Activated CD4-positive, alpha-beta T cell treated with anti-CD3 and anti-CD28 coated beads for 36 hours (primary cell): ENCODE measurements at regions not wholly inside any gene's neighbourhood (a gene's known extent, or its start where the extent isn't known, plus 50 kb on each side); places are given as distances from the start of the nearest gene placed in this dataset.

Experiments used
- ATAC-seq: fragments of 200-7000 bp; cut with Tn5 transposase; one replicate; pipeline ENCODE4 v1.10.0; 2021; ENCODE audit warnings: mild to moderate bottlenecking, moderate library complexity
- CTCF ChIA-PET: fragments of 350-600 bp; sonication (Branson Sonifier 250); formaldehyde crosslinking; loops from one replicate; lab custom pipeline; 2021; ENCODE audit warnings: antibody characterized with exemption; lab: Charles Lee
- POLR2A ChIA-PET: fragments of 350-600 bp; sonication (Branson Sonifier 250); formaldehyde crosslinking; loops from one replicate; lab custom pipeline; 2021; ENCODE audit warnings: antibody characterized with exemption, inconsistent platforms; lab: Charles Lee
- DNase-seq: peaks from one replicate; pipeline ENCODE4 v3.0.0-alpha.2; 2020
- H3K27ac Mint-ChIP-seq: one replicate; pipeline ENCODE4 v1.8.0; 2021; ENCODE audit warnings: mixed read lengths
- H3K27me3 Mint-ChIP-seq: one replicate; pipeline ENCODE4 v1.8.0; 2021; ENCODE audit warnings: mixed read lengths
- H3K36me3 Mint-ChIP-seq: one replicate; pipeline ENCODE4 v1.8.0; 2021; ENCODE audit warnings: low read depth, mixed read lengths
- H3K4me1 Mint-ChIP-seq: one replicate; pipeline ENCODE4 v1.8.0; 2021; ENCODE audit warnings: mixed read lengths
- H3K4me3 Mint-ChIP-seq: one replicate; pipeline ENCODE4 v1.8.0; 2021; ENCODE audit warnings: mild to moderate bottlenecking, moderate library complexity, mixed read lengths
- H3K9me3 Mint-ChIP-seq: one replicate; pipeline ENCODE4 v1.8.0; 2021; ENCODE audit warnings: low read depth, mixed read lengths
- intact Hi-C, 2 experiments: fragments of 100-400 bp; cut with DNase I in 1 of 2; cut with micrococcal nuclease in 1 of 2; formaldehyde crosslinking; loops; one replicate each; pipeline versions ENCODE4 v1.14.2 to v1.15.1; 2022 to 2024; cut with DNase I, micrococcal nuclease

DNA sequence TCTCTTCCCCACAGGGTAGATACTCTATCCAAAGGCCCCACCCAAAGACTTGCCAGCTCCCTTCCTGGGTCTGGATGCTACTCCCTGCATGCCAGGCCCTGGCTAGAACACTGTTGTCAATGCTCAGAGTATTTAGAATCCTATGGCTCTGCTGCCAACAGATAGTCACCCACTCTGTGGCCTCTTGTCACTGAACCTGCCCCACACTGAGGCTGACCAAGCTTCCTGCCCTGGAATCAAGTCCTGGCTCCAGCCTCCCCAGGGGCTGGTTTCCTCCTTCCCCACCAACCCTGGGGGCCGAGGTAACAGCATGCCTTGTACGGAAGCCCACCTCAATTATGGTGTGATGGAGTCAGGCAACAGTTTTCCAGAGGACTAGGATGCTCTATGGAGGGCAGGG lies 63.3 kb downstream of the EFNB1 start:
- no peak overlapping the region for H3K4me3 Mint-ChIP-seq
- ChIA-PET CTCF (no interaction called here), POLR2A (no interaction called here)
- intact Hi-C loops, result no loop called here
- H3K27ac Mint-ChIP-seq, result no peak overlapping the region
- DNase-seq (no peak), ATAC-seq (no peak)
- no peaks in the 10 kb centered on the region for H3K9me3 Mint-ChIP-seq
- H3K27me3 Mint-ChIP-seq, result no peaks in the 10 kb centered on the region
- H3K36me3 Mint-ChIP-seq, result no peaks in the 10 kb centered on the region
- H3K4me1 Mint-ChIP-seq, result peaks cover 4% of the 10 kb centered on the region
